ENCODE measurements at regions not wholly inside any gene's neighbourhood (a gene's known extent, or its start where the extent isn't known, plus 50 kb on each side); places are given as distances from the start of the nearest gene placed in this dataset.
A peak's percentile ranks its signal among the peaks of the same experiment; 100 is the strongest.
"Not testable (repeated sequence)": the region's sequence is repeated elsewhere in the genome, so short reads cannot be mapped to it uniquely, and the experiment has no call there.

DNA sequence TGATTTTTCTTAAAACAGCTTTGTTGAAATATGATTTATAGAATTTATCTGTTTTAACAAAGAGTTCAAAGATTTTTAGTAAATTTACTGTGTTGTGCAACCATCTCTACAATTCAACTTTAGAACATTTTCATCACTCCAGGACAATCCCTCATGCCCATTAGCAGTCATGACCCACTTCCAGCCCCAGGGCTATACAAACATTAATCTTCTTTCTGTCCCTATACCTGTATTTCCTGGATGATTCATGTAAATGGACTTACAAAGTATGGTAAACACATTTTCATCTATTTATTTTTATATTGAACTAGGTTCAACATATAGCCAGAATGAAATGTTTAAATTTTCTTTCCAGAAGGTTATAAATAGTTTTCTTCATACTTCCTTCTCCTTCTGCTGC is 127.8 kb upstream of the CCDC180 start:
- no peak overlapping the region for H3K4me3 ChIP-seq (ENCODE audit: low read depth, low read length)
- TF ChIP-seq MAX (IDR thresholded peaks at IDR 0.05; ENCODE audit: low read depth, low read length): no peak
- TF ChIP-seq, protein P1, sequence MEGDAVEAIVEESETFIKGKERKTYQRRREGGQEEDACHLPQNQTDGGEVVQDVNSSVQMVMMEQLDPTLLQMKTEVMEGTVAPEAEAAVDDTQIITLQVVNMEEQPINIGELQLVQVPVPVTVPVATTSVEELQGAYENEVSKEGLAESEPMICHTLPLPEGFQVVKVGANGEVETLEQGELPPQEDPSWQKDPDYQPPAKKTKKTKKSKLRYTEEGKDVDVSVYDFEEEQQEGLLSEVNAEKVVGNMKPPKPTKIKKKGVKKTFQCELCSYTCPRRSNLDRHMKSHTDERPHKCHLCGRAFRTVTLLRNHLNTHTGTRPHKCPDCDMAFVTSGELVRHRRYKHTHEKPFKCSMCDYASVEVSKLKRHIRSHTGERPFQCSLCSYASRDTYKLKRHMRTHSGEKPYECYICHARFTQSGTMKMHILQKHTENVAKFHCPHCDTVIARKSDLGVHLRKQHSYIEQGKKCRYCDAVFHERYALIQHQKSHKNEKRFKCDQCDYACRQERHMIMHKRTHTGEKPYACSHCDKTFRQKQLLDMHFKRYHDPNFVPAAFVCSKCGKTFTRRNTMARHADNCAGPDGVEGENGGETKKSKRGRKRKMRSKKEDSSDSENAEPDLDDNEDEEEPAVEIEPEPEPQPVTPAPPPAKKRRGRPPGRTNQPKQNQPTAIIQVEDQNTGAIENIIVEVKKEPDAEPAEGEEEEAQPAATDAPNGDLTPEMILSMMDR (IDR thresholded peaks at IDR 0.05; ENCODE audit: low read depth, low read length): no peak
- TF ChIP-seq MYC (IDR thresholded peaks at IDR 0.05; ENCODE audit: low read depth, low read length): no peak
- no peak for TF ChIP-seq POLR2A (IDR thresholded peaks at IDR 0.05; ENCODE audit: extremely low read depth, insufficient read length)
- no peak for DNase-seq (ENCODE audit: low read depth)

GRCh38 chr9:97176206-97176605 is 131.3 kb upstream of the CCDC180 start:
- H3K4me3 ChIP-seq (ENCODE audit: low read depth, low read length): no peak overlapping the region
- no peak for TF ChIP-seq MYC (IDR thresholded peaks at IDR 0.05; ENCODE audit: low read depth, low read length)
- TF ChIP-seq, protein P1 (IDR thresholded peaks at IDR 0.05; ENCODE audit: low read depth, low read length): no peak
- no peak for TF ChIP-seq MAX (IDR thresholded peaks at IDR 0.05; ENCODE audit: low read depth, low read length)
- TF ChIP-seq POLR2A (IDR thresholded peaks at IDR 0.05; ENCODE audit: extremely low read depth, insufficient read length): no peak
- no peak for DNase-seq (ENCODE audit: low read depth)

- not testable (repeated sequence) for DNase-seq (ENCODE audit: low read depth); H3K4me3 ChIP-seq (ENCODE audit: low read depth, low read length)
Observed at GRCh38 chr9:97168174-97168573, 129.2 kb upstream of the CTSV start.

DNA sequence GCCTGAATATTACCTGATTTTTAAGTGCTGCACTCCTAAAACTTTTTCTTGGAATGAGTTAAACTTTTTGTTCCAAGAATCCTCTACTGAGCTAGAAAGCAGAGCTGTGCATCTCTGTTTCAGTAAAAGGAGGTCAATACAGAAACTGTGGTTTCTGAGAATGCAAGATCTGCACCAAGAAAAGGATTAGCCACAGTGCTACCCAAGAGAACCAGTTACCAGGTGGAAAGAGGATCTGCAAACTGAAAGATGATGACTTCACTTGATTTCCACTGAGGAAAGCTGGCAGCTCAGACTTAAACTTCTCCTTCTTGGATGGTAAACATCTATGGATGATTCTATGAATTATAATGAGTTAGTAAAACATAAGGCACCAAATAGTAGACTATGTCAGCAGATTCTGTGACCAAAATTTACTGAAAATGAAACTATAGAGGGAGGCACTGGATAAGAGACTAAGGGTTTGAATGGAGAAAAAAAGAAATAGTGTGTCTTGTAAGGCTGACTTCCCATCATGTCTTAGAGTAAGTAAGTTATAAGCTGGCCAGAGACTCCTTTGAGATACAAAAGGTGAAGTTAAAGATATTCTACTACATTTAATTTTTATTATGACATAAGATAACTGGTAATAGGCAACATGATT is 127.7 kb upstream of the CTSV start:
- DNase-seq (ENCODE audit: low read depth); H3K4me3 ChIP-seq (ENCODE audit: low read depth, low read length): not testable (repeated sequence)

GRCh38 chr9:97160255-97160654 is 121.3 kb upstream of the CTSV start:
- H3K4me3 ChIP-seq (ENCODE audit: low read depth, low read length): no peak overlapping the region
- no peak for DNase-seq (ENCODE audit: low read depth)
- TF ChIP-seq, protein P1 (IDR thresholded peaks at IDR 0.05; ENCODE audit: low read depth, low read length): no peak
- TF ChIP-seq POLR2A (IDR thresholded peaks at IDR 0.05; ENCODE audit: extremely low read depth, insufficient read length): no peak
- TF ChIP-seq MYC (IDR thresholded peaks at IDR 0.05; ENCODE audit: low read depth, low read length): no peak
- TF ChIP-seq MAX (IDR thresholded peaks at IDR 0.05; ENCODE audit: low read depth, low read length): no peak

- DNase-seq (ENCODE audit: low read depth); H3K4me3 ChIP-seq (ENCODE audit: low read depth, low read length): not testable (repeated sequence)
Observed at GRCh38 chr9:97158722-97159121, 119.8 kb upstream of the CTSV start.

- not testable (repeated sequence) for DNase-seq (ENCODE audit: low read depth); H3K4me3 ChIP-seq (ENCODE audit: low read depth, low read length)
Observed at GRCh38 chr9:97155441-97155840, 116.5 kb upstream of the CTSV start.

DNA sequence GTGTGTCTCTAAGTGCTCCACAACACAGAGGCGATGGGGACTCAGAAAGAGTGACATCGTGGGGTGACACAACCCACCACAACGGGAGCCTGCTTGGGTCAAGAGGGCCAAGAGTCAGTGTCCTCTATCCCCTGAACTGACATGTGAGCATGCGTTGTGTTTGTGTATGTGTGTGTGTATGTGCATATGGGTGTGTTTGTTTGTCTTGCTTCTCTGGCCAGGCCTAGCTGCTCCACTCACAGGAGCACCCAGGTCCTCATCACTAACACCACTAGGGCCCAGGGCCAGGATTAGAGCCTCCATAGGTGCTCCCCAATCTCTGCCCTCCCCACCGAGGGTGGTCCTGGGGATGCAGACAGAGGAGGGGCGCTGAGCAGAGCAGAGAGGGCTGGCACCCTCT is 115.0 kb upstream of the CTSV start:
- no peak for DNase-seq (ENCODE audit: low read depth)
- no peak overlapping the region for H3K4me3 ChIP-seq (ENCODE audit: low read depth, low read length)
- TF ChIP-seq MAX (IDR thresholded peaks at IDR 0.05; ENCODE audit: low read depth, low read length) (no peak), POLR2A (IDR thresholded peaks at IDR 0.05; ENCODE audit: extremely low read depth, insufficient read length) (no peak), MYC (IDR thresholded peaks at IDR 0.05; ENCODE audit: low read depth, low read length) (no peak)
- TF ChIP-seq, protein P1 (IDR thresholded peaks at IDR 0.05; ENCODE audit: low read depth, low read length): no peak

DNA sequence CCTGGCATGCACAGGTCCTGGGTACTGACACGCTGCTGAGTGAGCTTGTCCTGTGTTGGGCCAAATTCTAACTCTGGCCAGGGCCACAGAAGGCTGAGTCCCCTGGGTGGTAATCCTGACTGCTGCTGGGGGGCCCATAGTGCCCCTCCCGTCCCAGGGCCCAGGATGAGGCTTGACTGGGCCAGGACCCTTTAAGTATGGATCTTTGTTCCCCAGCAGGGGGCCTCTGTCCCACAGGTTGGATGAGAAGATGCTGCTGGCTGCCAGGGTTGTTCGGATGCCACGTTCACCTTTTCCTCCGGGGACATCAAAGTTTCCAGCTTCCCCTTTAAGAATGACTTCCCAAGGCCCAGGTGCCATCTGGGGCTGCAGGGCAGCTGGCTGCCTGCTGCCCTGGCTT is 114.2 kb upstream of the CTSV start:
- H3K4me3 ChIP-seq (ENCODE audit: low read depth, low read length); DNase-seq (ENCODE audit: low read depth): not testable (repeated sequence)

DNA sequence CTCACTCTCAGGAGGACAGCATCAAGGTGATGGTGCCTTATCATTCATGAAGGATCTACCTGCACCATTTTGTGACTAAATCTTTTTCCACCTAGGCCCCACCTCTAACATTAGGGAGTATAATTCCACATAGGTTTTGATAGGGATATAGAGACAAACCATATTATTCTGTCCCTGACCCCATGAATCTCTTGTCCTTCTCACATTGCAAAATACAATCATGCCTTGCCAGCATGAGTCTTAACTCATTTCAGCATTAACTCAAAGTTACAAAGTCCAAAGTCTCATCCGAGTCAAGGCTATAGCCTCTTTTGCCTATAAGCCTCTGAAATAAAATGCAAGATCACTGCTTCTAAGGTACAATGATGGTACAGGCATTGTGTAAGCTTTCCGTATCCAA is 111.5 kb upstream of the CTSV start:
- DNase-seq (ENCODE audit: low read depth); H3K4me3 ChIP-seq (ENCODE audit: low read depth, low read length): not testable (repeated sequence)

- not testable (repeated sequence) for H3K4me3 ChIP-seq (ENCODE audit: low read depth, low read length); DNase-seq (ENCODE audit: low read depth)
Observed at GRCh38 chr9:97148428-97148827, 109.5 kb upstream of the CTSV start.

- H3K4me3 ChIP-seq (ENCODE audit: low read depth, low read length): not testable (repeated sequence)
- DNase-seq (ENCODE audit: low read depth): peak; percentile 70
Observed at GRCh38 chr9:97145680-97146079, 106.7 kb upstream of the CTSV start.

Data from NB4 (cell line).